ENCODE measurements at regions not wholly inside any gene's neighbourhood (a gene's known extent, or its start where the extent isn't known, plus 50 kb on each side); places are given as distances from the start of the nearest gene placed in this dataset.

GRCh38 chr14:94717808-94718207 is 52.1 kb downstream of the GSC start:
- no peak for DNase-seq (ENCODE audit: low read depth, low spot score)

- DNase-seq (ENCODE audit: low read depth, low spot score), result no peak
Observed at GRCh38 chr14:94716976-94717375, 52.9 kb downstream of the GSC start.

- no peak for DNase-seq (ENCODE audit: low read depth, low spot score)
Observed at GRCh38 chr14:94713115-94713514, 56.8 kb downstream of the GSC start.

- no peak for DNase-seq (ENCODE audit: low read depth, low spot score)
Observed at GRCh38 chr14:94710731-94711130, 59.2 kb downstream of the GSC start.

GRCh38 chr14:94707494-94707893 is 62.4 kb downstream of the GSC start:
- no peak for DNase-seq (ENCODE audit: low read depth, low spot score)

- DNase-seq (ENCODE audit: low read depth, low spot score), result no peak
Observed at GRCh38 chr14:94706133-94706532, 63.8 kb downstream of the GSC start.

GRCh38 chr14:94702629-94703028 is 67.3 kb downstream of the GSC start:
- no peak for DNase-seq (ENCODE audit: low read depth, low spot score)

GRCh38 chr14:94701861-94702370 is 68.0 kb downstream of the GSC start:
- no peak for DNase-seq (ENCODE audit: low read depth, low spot score)

GRCh38 chr14:94700336-94700735 is 69.6 kb downstream of the GSC start:
- no peak for DNase-seq (ENCODE audit: low read depth, low spot score)

- DNase-seq (ENCODE audit: low read depth, low spot score), result no peak
Observed at GRCh38 chr14:94699831-94700230, 70.1 kb downstream of the GSC start.

GRCh38 chr14:94697773-94698556 is 71.9 kb downstream of the GSC start:
- DNase-seq (ENCODE audit: low read depth, low spot score), result peak; percentile 10

GRCh38 chr14:94696518-94696917 is 73.4 kb downstream of the GSC start:
- no peak for DNase-seq (ENCODE audit: low read depth, low spot score)

GRCh38 chr14:94695231-94695630 is 74.7 kb downstream of the GSC start:
- no peak for DNase-seq (ENCODE audit: low read depth, low spot score)

- peak; percentile 20 for DNase-seq (ENCODE audit: low read depth, low spot score)
Observed at GRCh38 chr14:94691660-94692034, 78.3 kb downstream of the GSC start.

- no peak for DNase-seq (ENCODE audit: low read depth, low spot score)
Observed at GRCh38 chr14:94690896-94691659, 78.8 kb downstream of the GSC start.

- DNase-seq (ENCODE audit: low read depth, low spot score), result no peak
Observed at GRCh38 chr14:94690486-94690885, 78.3 kb downstream of the SERPINA3 start.

- no peak for DNase-seq (ENCODE audit: low read depth, low spot score)
Observed at GRCh38 chr14:94689985-94690400, 77.8 kb downstream of the SERPINA3 start.

- DNase-seq (ENCODE audit: low read depth, low spot score), result peak; percentile 88
Observed at GRCh38 chr14:94689218-94689984, 77.2 kb downstream of the SERPINA3 start.

- DNase-seq (ENCODE audit: low read depth, low spot score), result no peak
Observed at GRCh38 chr14:94686511-94687160, 74.4 kb downstream of the SERPINA3 start.

GRCh38 chr14:94685681-94686485 is 73.7 kb downstream of the SERPINA3 start:
- no peak for DNase-seq (ENCODE audit: low read depth, low spot score)

GRCh38 chr14:94685166-94685581 is 73.0 kb downstream of the SERPINA3 start:
- DNase-seq (ENCODE audit: low read depth, low spot score), result no peak
